Spinal cord (tissue), 9 donors: ENCODE measurements at regions not wholly inside any gene's neighbourhood (a gene's known extent, or its start where the extent isn't known, plus 50 kb on each side); places are given as distances from the start of the nearest gene placed in this dataset.
A peak's percentile ranks its signal among the peaks of the same experiment; 100 is the strongest.

Experiments used
- DNase-seq, 6 donors: peaks; one replicate each; pipeline versions ENCODE4 v3.0.0 to v3.0.0-alpha.2; 2013 to 2015; ENCODE audit warnings: low spot score in 6 of 6, low read depth in 4 of 6
- H3K27ac ChIP-seq: one replicate; pipeline ENCODE4 v1.5.1; 2013; ENCODE audit warnings: low read depth, low read length, control low read depth
- H3K27me3 ChIP-seq: one replicate; pipeline ENCODE4 v1.6.1; 2013; ENCODE audit warnings: low read length; ENCODE audit not compliant: control insufficient read depth, insufficient read depth
- H3K36me3 ChIP-seq: one replicate; pipeline ENCODE4 v1.6.1; 2013; ENCODE audit warnings: low read length; ENCODE audit not compliant: control insufficient read depth, insufficient read depth
- H3K4me1 ChIP-seq: one replicate; pipeline ENCODE4 v1.6.1; 2013; ENCODE audit warnings: low read length; ENCODE audit not compliant: control insufficient read depth, insufficient read depth
- H3K4me3 ChIP-seq: one replicate; pipeline ENCODE4 v1.5.1; 2013; ENCODE audit warnings: low read depth, low read length, control low read depth
- H3K9me3 ChIP-seq: one replicate; pipeline ENCODE4 v1.6.1; 2013; ENCODE audit warnings: low read length; ENCODE audit not compliant: control insufficient read depth, insufficient read depth
- whole genome bisulfite sequencing: methylation state at CpG from one replicate; pipeline ENCODE4 v1.1.5; 2013; ENCODE audit warnings: missing lambda C conversion rate; ENCODE audit not compliant: insufficient coverage; 5-methylcytosine and 5-hydroxymethylcytosine counted together
- donor health status: healthy.

GRCh38 chr14:104431351-104431928 lies 148.1 kb upstream of the C14orf180 start:
- Histone ChIP-seq H3K4me3 (no peak overlapping the region), H3K27ac (no peak overlapping the region), H3K4me1 (peaks cover 7% of the 10 kb centered on the region), H3K9me3 (no peaks in the 10 kb centered on the region), H3K36me3 (no peaks in the 10 kb centered on the region), H3K27me3 (no peaks in the 10 kb centered on the region)
- WGBS: 89% methylated on average over 15 of the region's 15 CpGs
- DNase-seq: no peak

GRCh38 chr14:104431929-104432541 lies 147.5 kb upstream of the C14orf180 start:
- H3K36me3 ChIP-seq: no peaks in the 10 kb centered on the region
- no peak overlapping the region for H3K4me3 ChIP-seq
- 75% methylated on average over 11 of the region's 11 CpGs for WGBS
- peaks cover 11% of the 10 kb centered on the region for H3K4me1 ChIP-seq
- H3K27ac ChIP-seq: no peak overlapping the region
- no peak for DNase-seq
- no peaks in the 10 kb centered on the region for H3K27me3 ChIP-seq
- H3K9me3 ChIP-seq: no peaks in the 10 kb centered on the region

GRCh38 chr14:104432611-104433231 lies 146.8 kb upstream of the C14orf180 start:
- no peak for DNase-seq
- no peak overlapping the region for H3K27ac ChIP-seq
- H3K4me1 ChIP-seq: peaks cover 11% of the 10 kb centered on the region
- WGBS: 94% methylated on average over 27 of the region's 27 CpGs
- no peak overlapping the region for H3K4me3 ChIP-seq
- H3K27me3 ChIP-seq: no peaks in the 10 kb centered on the region
- H3K9me3 ChIP-seq: no peaks in the 10 kb centered on the region
- no peaks in the 10 kb centered on the region for H3K36me3 ChIP-seq

GRCh38 chr14:104433401-104434213 lies 146.0 kb upstream of the C14orf180 start:
- Histone ChIP-seq H3K9me3 (no peaks in the 10 kb centered on the region), H3K27me3 (no peaks in the 10 kb centered on the region), H3K4me1 (peaks cover 11% of the 10 kb centered on the region), H3K27ac (no peak overlapping the region), H3K4me3 (no peak overlapping the region), H3K36me3 (no peaks in the 10 kb centered on the region)
- DNase-seq: no peak
- WGBS: 89% methylated on average over 29 of the region's 29 CpGs

GRCh38 chr14:104434214-104435076 lies 145.1 kb upstream of the C14orf180 start:
- Histone ChIP-seq H3K27ac (no peak overlapping the region), H3K9me3 (no peaks in the 10 kb centered on the region), H3K36me3 (no peaks in the 10 kb centered on the region), H3K27me3 (no peaks in the 10 kb centered on the region), H3K4me3 (no peak overlapping the region), H3K4me1 (peaks cover 11% of the 10 kb centered on the region)
- 83% methylated on average over 12 of the region's 13 CpGs for WGBS
- DNase-seq: no peak

GRCh38 chr14:104435147-104436046 lies 144.2 kb upstream of the C14orf180 start:
- H3K27ac ChIP-seq: no peak overlapping the region
- H3K27me3 ChIP-seq: no peaks in the 10 kb centered on the region
- H3K4me1 ChIP-seq: peaks cover 11% of the 10 kb centered on the region
- no peaks in the 10 kb centered on the region for H3K36me3 ChIP-seq
- no peak for DNase-seq
- WGBS: 89% methylated on average over 20 of the region's 20 CpGs
- H3K4me3 ChIP-seq: no peak overlapping the region
- H3K9me3 ChIP-seq: no peaks in the 10 kb centered on the region

GRCh38 chr14:104436047-104436591 lies 143.4 kb upstream of the C14orf180 start:
- WGBS: 40% methylated on average over 20 of the region's 20 CpGs
- Histone ChIP-seq H3K27ac (no peak overlapping the region), H3K4me1 (peaks cover 11% of the 10 kb centered on the region), H3K9me3 (no peaks in the 10 kb centered on the region), H3K36me3 (no peaks in the 10 kb centered on the region), H3K27me3 (no peaks in the 10 kb centered on the region), H3K4me3 (no peak overlapping the region)
- peak in 1 of 6 donors; percentile 58 for DNase-seq

GRCh38 chr14:104436741-104437701 lies 142.5 kb upstream of the C14orf180 start:
- no peaks in the 10 kb centered on the region for H3K9me3 ChIP-seq
- H3K36me3 ChIP-seq: no peaks in the 10 kb centered on the region
- no peak for DNase-seq
- peaks cover 19% of the 10 kb centered on the region for H3K4me1 ChIP-seq
- no peak overlapping the region for H3K27ac ChIP-seq
- 61% methylated on average over 11 of the region's 15 CpGs for WGBS
- H3K4me3 ChIP-seq: no peak overlapping the region
- no peaks in the 10 kb centered on the region for H3K27me3 ChIP-seq
